ENCODE measurements at regions not wholly inside any gene's neighbourhood (a gene's known extent, or its start where the extent isn't known, plus 50 kb on each side); places are given as distances from the start of the nearest gene placed in this dataset.

DNA sequence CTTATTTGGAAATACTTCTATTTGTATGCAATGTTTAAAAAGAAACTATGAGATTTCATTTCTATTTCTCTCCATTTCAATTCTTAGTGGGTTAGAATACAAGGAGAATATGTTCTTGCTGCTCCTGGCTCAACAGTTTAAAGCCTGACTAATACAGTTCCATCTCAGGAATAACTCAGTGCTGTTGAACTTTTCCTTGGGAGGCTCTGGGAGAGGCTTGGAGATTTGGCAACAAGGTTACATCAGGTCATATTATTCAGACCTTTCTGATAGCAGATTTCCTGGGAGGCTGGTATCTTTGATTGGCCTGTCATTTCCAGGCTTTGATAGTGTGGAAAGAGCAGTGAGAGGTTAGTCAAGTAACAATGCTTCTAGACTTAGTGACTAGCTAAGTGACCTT is 481.7 kb upstream of the KLF4 start:
- intact Hi-C loops (cut with DNase I), result no loop called here
- DNase-seq (ENCODE audit: extremely low spot score), result no peak
- peak overlapping the region in 1 of 4 donors; percentile 23 for H3K27ac ChIP-seq (replicated peaks in 1 of 4)
- no peaks in the 10 kb centered on the region for H3K27me3 ChIP-seq
- no peak overlapping the region for H3K4me3 ChIP-seq
- no peak for TF ChIP-seq EP300 (IDR thresholded peaks at IDR 0.05)
- TF ChIP-seq POLR2A (IDR thresholded peaks at IDR 0.05; ENCODE audit: low read depth), result no peak
- H3K9me3 ChIP-seq, result no peaks in the 10 kb centered on the region
- H3K36me3 ChIP-seq, result no peaks in the 10 kb centered on the region
- H3K4me1 ChIP-seq, result no peaks in the 10 kb centered on the region

DNA sequence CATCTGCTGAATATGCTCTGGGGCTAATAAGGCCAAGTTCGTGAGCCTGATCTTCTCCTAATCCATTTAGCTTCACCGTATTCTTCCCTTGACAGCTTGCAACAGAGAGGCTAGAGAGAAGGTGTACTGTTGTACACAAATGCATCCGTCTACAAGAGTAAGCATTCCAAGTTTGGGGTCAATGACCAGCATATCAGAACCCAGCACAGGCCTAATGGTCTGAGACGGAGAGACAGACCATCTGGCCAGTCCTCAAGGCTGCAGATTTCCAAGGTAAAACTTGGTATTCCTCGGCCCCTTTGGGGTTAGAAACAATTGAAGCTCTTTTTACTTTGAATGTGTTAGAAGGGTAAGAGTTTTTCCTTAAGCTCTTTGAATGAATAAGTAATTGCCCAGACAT is 481.2 kb upstream of the KLF4 start:
- TF ChIP-seq POLR2A (IDR thresholded peaks at IDR 0.05; ENCODE audit: low read depth), result no peak
- H3K27me3 ChIP-seq, result no peaks in the 10 kb centered on the region
- WGBS, result 81% methylated on average over 5 of the region's 5 CpGs
- H3K36me3 ChIP-seq, result no peaks in the 10 kb centered on the region
- H3K27ac ChIP-seq (replicated peaks in 1 of 4), result no peak overlapping the region
- no peaks in the 10 kb centered on the region for H3K4me1 ChIP-seq
- intact Hi-C loops (cut with DNase I), result no loop called here
- no peak for DNase-seq (ENCODE audit: extremely low spot score)
- no peaks in the 10 kb centered on the region for H3K9me3 ChIP-seq
- no peak overlapping the region for H3K4me3 ChIP-seq

DNA sequence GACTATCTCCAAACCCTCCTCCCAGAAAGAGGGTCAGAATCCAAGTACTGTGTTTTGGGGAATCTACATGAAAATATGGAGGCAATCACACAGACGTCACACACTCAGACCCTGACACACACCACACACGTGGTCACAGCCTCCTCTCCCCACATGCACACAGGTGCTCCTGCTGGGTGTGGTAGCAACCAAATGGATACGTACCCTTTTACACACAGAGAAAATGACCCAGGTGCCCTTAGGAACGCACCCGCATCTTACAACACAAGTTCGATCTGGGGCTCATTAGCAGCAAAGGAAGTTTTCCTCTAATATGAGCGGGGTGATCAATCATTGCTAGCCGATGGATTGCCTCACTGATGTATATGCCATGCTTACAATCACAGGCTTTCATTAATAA is 480.2 kb upstream of the KLF4 start:
- Histone ChIP-seq H3K36me3 (no peaks in the 10 kb centered on the region), H3K9me3 (no peaks in the 10 kb centered on the region), H3K27me3 (no peaks in the 10 kb centered on the region), H3K4me3 (no peak overlapping the region), H3K4me1 (no peaks in the 10 kb centered on the region), H3K27ac (replicated peaks in 1 of 4) (no peak overlapping the region)
- DNase-seq (ENCODE audit: extremely low spot score), result no peak
- intact Hi-C loops (cut with DNase I), result no loop called here
- no peak for TF ChIP-seq POLR2A (IDR thresholded peaks at IDR 0.05; ENCODE audit: low read depth)
- no peak for TF ChIP-seq EP300 (IDR thresholded peaks at IDR 0.05)
- TF ChIP-seq, protein P1, sequence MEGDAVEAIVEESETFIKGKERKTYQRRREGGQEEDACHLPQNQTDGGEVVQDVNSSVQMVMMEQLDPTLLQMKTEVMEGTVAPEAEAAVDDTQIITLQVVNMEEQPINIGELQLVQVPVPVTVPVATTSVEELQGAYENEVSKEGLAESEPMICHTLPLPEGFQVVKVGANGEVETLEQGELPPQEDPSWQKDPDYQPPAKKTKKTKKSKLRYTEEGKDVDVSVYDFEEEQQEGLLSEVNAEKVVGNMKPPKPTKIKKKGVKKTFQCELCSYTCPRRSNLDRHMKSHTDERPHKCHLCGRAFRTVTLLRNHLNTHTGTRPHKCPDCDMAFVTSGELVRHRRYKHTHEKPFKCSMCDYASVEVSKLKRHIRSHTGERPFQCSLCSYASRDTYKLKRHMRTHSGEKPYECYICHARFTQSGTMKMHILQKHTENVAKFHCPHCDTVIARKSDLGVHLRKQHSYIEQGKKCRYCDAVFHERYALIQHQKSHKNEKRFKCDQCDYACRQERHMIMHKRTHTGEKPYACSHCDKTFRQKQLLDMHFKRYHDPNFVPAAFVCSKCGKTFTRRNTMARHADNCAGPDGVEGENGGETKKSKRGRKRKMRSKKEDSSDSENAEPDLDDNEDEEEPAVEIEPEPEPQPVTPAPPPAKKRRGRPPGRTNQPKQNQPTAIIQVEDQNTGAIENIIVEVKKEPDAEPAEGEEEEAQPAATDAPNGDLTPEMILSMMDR (IDR thresholded peaks at IDR 0.05), result no peak
- TF ChIP-seq POLR2AphosphoS5 (IDR thresholded peaks at IDR 0.05), result no peak
- WGBS, result 72% methylated on average over 8 of the region's 8 CpGs

DNA sequence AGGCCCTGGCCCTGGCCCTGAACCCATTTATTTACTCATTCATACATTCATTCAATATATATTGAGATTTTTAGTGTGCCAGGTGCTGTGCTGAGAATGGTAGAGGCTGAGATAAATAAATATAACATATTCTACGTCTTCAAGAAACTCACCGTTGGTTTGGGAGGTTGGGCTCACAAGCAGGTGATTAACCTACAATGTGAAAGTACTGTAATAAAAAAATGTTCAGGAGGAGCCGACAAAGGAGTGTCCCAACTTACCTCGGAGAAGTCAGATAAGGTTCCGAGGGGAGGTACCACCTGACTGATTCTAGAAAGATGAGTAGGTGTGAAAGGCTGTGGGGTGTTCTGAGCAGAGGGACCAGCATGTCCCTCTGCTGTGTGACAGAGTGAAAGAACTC is 479.6 kb upstream of the KLF4 start:
- no peaks in the 10 kb centered on the region for H3K27me3 ChIP-seq
- no peak overlapping the region for H3K4me3 ChIP-seq
- H3K9me3 ChIP-seq, result no peaks in the 10 kb centered on the region
- no peak for DNase-seq (ENCODE audit: extremely low spot score)
- H3K36me3 ChIP-seq, result no peaks in the 10 kb centered on the region
- H3K27ac ChIP-seq (replicated peaks in 1 of 4), result no peak overlapping the region
- intact Hi-C loops (cut with DNase I), result no loop called here
- no peaks in the 10 kb centered on the region for H3K4me1 ChIP-seq
- no peak for TF ChIP-seq POLR2A (IDR thresholded peaks at IDR 0.05; ENCODE audit: low read depth)
- TF ChIP-seq, protein P1 (IDR thresholded peaks at IDR 0.05), result no peak
- no peak for TF ChIP-seq POLR2AphosphoS5 (IDR thresholded peaks at IDR 0.05)
- TF ChIP-seq EP300 (IDR thresholded peaks at IDR 0.05), result no peak
- WGBS, result 77% methylated on average over 5 of the region's 5 CpGs

DNA sequence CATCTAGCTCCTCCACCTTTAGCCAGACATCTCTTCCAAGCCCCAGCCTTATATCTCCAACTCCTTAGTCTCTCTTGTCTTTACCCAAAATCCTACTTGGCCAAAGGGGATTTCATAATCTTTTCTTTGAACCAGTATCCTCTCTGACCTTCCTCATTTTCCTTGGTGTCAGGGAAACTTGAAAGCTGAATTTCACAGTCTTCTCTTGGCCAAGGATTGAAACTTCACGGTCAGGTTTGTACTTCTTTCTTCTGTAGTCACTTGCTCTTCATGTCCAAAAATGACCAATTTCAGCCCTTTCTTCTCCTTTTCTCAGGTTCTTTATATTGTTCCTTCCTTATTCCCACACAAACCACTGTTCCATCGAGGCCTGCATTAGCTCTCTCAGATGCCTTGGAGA is 473.7 kb upstream of the KLF4 start:
- Histone ChIP-seq H3K4me3 (no peak overlapping the region), H3K4me1 (no peaks in the 10 kb centered on the region), H3K27me3 (no peaks in the 10 kb centered on the region), H3K27ac (replicated peaks in 1 of 4) (no peak overlapping the region), H3K36me3 (no peaks in the 10 kb centered on the region), H3K9me3 (no peaks in the 10 kb centered on the region)
- WGBS, result 88% methylated on average over 2 of the region's 2 CpGs
- no peak for DNase-seq (ENCODE audit: extremely low spot score)
- intact Hi-C loops (cut with DNase I), result no loop called here
- TF ChIP-seq POLR2A (IDR thresholded peaks at IDR 0.05; ENCODE audit: low read depth), result no peak
- no peak for TF ChIP-seq POLR2AphosphoS5 (IDR thresholded peaks at IDR 0.05)
- TF ChIP-seq, protein P1 (IDR thresholded peaks at IDR 0.05), result no peak
- TF ChIP-seq EP300 (IDR thresholded peaks at IDR 0.05), result no peak

DNA sequence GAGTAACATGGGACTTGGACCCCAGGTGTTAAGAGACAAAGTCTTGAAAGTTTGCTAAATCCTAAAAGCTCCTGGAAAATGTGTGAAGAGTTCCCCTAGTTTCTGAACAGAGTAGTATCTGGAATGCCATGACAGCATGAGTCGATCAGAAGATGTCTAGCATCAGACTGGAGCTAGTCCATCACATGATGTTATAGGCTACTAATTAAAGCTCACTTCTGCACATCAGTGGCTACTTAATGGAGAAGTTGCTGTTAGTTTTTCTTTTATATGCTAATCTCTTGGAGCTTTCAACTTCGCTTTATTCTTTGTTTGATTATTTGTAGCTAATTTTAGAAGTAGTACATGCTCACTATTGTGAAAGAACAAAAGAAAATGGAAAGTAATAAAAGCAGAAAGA is 471.3 kb upstream of the KLF4 start:
- TF ChIP-seq, protein P1 (IDR thresholded peaks at IDR 0.05), result no peak
- no peak for TF ChIP-seq EP300 (IDR thresholded peaks at IDR 0.05)
- no peak for TF ChIP-seq POLR2AphosphoS5 (IDR thresholded peaks at IDR 0.05)
- no peak for TF ChIP-seq POLR2A (IDR thresholded peaks at IDR 0.05; ENCODE audit: low read depth)
- Histone ChIP-seq H3K9me3 (no peaks in the 10 kb centered on the region), H3K36me3 (no peaks in the 10 kb centered on the region), H3K27ac (replicated peaks in 1 of 4) (no peak overlapping the region), H3K4me1 (no peaks in the 10 kb centered on the region), H3K4me3 (no peak overlapping the region), H3K27me3 (no peaks in the 10 kb centered on the region)
- DNase-seq (ENCODE audit: extremely low spot score), result no peak
- intact Hi-C loops (cut with DNase I), result no loop called here
- WGBS, result 81% methylated on average over 2 of the region's 2 CpGs
